Transverse colon (tissue), 3 donors: ENCODE measurements at regions not wholly inside any gene's neighbourhood (a gene's known extent, or its start where the extent isn't known, plus 50 kb on each side); places are given as distances from the start of the nearest gene placed in this dataset.

Experiments
- POLR2A ChIP-seq: fragments of 450-650 bp; IDR thresholded peaks from one replicate; pipeline ENCODE4 v1.6.1; 2016; ENCODE audit warnings: antibody characterized with exemption, mild to moderate bottlenecking, moderate library complexity
- TF ChIP-seq, protein P1 (sequence below), 5 experiments: fragments of 200-600 bp in 3 of 5; fragments of 450-650 bp in 2 of 5; sonication (generic) in 3 of 5; IDR thresholded peaks; 1 replicate in 2 of 5; 2 replicates in 3 of 5; pipeline ENCODE4 v1.5.1; 2016 to 2017; ENCODE audit warnings: antibody characterized with exemption in 5 of 5, inconsistent platforms in 3 of 5, mild to moderate bottlenecking in 2 of 5, moderate library complexity in 1 of 5

DNA sequence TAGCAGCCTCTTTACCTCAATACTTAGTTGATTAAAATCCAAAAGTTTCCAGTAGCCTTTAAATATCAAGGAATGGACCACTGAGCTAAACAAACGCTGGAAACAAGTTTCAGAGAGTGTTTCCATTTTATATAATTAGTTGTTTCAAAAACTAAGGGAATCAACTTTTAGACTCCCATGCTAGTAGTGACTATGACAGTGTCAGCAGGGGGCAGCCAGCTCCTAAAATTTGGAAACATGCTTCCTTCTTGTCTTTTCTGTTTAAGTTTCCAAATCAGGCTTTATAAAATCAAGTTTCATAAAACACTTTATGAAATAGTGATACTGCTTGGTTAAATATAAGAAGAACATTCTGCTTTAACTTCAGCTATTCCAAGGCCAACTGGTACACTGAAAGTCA lies 138.2 kb upstream of the TMEM229A start:
- TF ChIP-seq, protein P1, sequence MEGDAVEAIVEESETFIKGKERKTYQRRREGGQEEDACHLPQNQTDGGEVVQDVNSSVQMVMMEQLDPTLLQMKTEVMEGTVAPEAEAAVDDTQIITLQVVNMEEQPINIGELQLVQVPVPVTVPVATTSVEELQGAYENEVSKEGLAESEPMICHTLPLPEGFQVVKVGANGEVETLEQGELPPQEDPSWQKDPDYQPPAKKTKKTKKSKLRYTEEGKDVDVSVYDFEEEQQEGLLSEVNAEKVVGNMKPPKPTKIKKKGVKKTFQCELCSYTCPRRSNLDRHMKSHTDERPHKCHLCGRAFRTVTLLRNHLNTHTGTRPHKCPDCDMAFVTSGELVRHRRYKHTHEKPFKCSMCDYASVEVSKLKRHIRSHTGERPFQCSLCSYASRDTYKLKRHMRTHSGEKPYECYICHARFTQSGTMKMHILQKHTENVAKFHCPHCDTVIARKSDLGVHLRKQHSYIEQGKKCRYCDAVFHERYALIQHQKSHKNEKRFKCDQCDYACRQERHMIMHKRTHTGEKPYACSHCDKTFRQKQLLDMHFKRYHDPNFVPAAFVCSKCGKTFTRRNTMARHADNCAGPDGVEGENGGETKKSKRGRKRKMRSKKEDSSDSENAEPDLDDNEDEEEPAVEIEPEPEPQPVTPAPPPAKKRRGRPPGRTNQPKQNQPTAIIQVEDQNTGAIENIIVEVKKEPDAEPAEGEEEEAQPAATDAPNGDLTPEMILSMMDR (IDR thresholded peaks at IDR 0.05): no peak
- no peak for TF ChIP-seq POLR2A
